SK-N-SH (cell line): ENCODE measurements at regions not wholly inside any gene's neighbourhood (a gene's known extent, or its start where the extent isn't known, plus 50 kb on each side); places are given as distances from the start of the nearest gene placed in this dataset.

Source experiments
- CTCF ChIA-PET: fragments of 300-600, 350-600 bp; formaldehyde crosslinking; extraction: SDS; loops from one replicate; lab custom pipeline; 2021; lab: Yijun Ruan, JAX
- POLR2A ChIA-PET: fragments of 350-600 bp; sonication (Branson Sonifier 250); formaldehyde crosslinking; extraction: SDS; loops from one replicate; lab custom pipeline; 2020; ENCODE audit warnings: antibody characterized with exemption, inconsistent platforms; lab: Yijun Ruan, JAX
- DNase-seq: peaks from one replicate; pipeline ENCODE4 v3.0.0; 2012
- H2AFZ ChIP-seq: fragments of 200-600 bp; sonication (generic); 2 replicates; pipeline ENCODE4 v1.8.1; 2016; ENCODE audit warnings: antibody characterized with exemption, mild to moderate bottlenecking, low read depth
- H3F3A ChIP-seq: fragments of 200-600 bp; sonication (generic); replicated peaks from 2 replicates; pipeline ENCODE3; 2016; ENCODE audit warnings: antibody characterized with exemption, mild to moderate bottlenecking; ENCODE audit not compliant: insufficient read depth
- H3K27ac ChIP-seq, 2 experiments: fragments of 200-500 bp in 1 of 2; fragments of 200-600 bp in 1 of 2; sonication (Bioruptor generic) in 1 of 2; sonication (generic), shearing (Covaris generic) in 1 of 2; 2 replicates each; pipeline versions ENCODE4 v1.5.1 to v1.6.1; 2014 to 2016; ENCODE audit warnings: low read depth in 2 of 2, inconsistent platforms in 1 of 2, low read length in 1 of 2, mild to moderate bottlenecking in 1 of 2, mixed read lengths in 1 of 2
- H3K27me3 ChIP-seq: fragments of 200-600 bp; sonication (generic), shearing (Covaris generic); 2 replicates; pipeline ENCODE4 v1.6.1; 2016; ENCODE audit warnings: mixed run types; ENCODE audit not compliant: insufficient read depth
- H3K36me3 ChIP-seq, 2 experiments: fragments of 200-500 bp in 1 of 2; fragments of 200-600 bp in 1 of 2; sonication (Bioruptor generic) in 1 of 2; sonication (generic) in 1 of 2; replicated peaks in 1 of 2; 2 replicates each; pipeline versions ENCODE3 to v1.5.1; 2014 to 2016; ENCODE audit warnings: low read length in 1 of 2, mild to moderate bottlenecking in 1 of 2; ENCODE audit not compliant: insufficient read depth in 2 of 2, control insufficient read depth in 1 of 2
- H3K4me1 ChIP-seq, 2 experiments: fragments of 200-500 bp in 1 of 2; fragments of 200-600 bp in 1 of 2; sonication (Bioruptor generic) in 1 of 2; sonication (generic), shearing (Covaris generic) in 1 of 2; 2 replicates each; pipeline versions ENCODE4 v1.5.1 to v1.6.1; 2014 to 2016; ENCODE audit warnings: low read depth in 1 of 2, low read length in 1 of 2, mixed run types in 1 of 2; ENCODE audit not compliant: insufficient read depth in 2 of 2, control insufficient read depth in 1 of 2
- H3K4me2 ChIP-seq: fragments of 200-600 bp; sonication (generic), shearing (Covaris generic); 2 replicates; pipeline ENCODE4 v1.6.1; 2017; ENCODE audit warnings: mixed run types
- H3K4me3 ChIP-seq, 2 experiments: fragments of 200-500 bp in 1 of 2; fragments of 200-600 bp in 1 of 2; sonication (Bioruptor generic) in 1 of 2; sonication (generic), shearing (Covaris generic) in 1 of 2; 2 replicates each; pipeline versions ENCODE4 v1.5.1 to v1.8.1; 2014 to 2016; ENCODE audit warnings: low read depth in 2 of 2, inconsistent platforms in 1 of 2, low read length in 1 of 2, mild to moderate bottlenecking in 1 of 2, mixed read lengths in 1 of 2, moderate library complexity in 1 of 2
- H3K79me2 ChIP-seq: fragments of 200-600 bp; sonication (generic); 2 replicates; pipeline ENCODE4 v1.8.1; 2017; ENCODE audit warnings: mild to moderate bottlenecking; ENCODE audit not compliant: insufficient read depth
- H3K9ac ChIP-seq: fragments of 200-600 bp; sonication (generic); 2 replicates; pipeline ENCODE4 v1.6.1; 2017; ENCODE audit warnings: mixed run types
- H3K9me2 ChIP-seq: fragments of 200-600 bp; sonication (generic); 2 replicates; pipeline ENCODE4 v1.6.1; 2017; ENCODE audit warnings: mixed run types
- H3K9me3 ChIP-seq: fragments of 200-600 bp; sonication (generic); 2 replicates; pipeline ENCODE4 v1.6.1; 2017; ENCODE audit warnings: mixed run types, mild to moderate bottlenecking, moderate library complexity
- H4K20me1 ChIP-seq: fragments of 200-600 bp; sonication (generic); 2 replicates; pipeline ENCODE4 v1.6.1; 2017; ENCODE audit warnings: mild to moderate bottlenecking, mixed run types; ENCODE audit not compliant: insufficient read depth
- CHD2 ChIP-seq: fragments of 150-350 bp; IDR thresholded peaks from 2 replicates; pipeline ENCODE4 v1.6.1; 2018; ENCODE audit warnings: low read length; ENCODE audit not compliant: partially characterized antibody
- EP300 ChIP-seq, 2 experiments: IDR thresholded peaks; 2 replicates each; pipeline versions ENCODE4 v1.4.0 to v1.6.1; 2012; ENCODE audit warnings: borderline replicate concordance in 1 of 2, low read depth in 1 of 2, low read length in 1 of 2
- FOSL2 ChIP-seq: IDR thresholded peaks from 2 replicates; pipeline ENCODE4 v1.4.0; 2012; ENCODE audit warnings: low read depth, mild to moderate bottlenecking, moderate library complexity, borderline replicate concordance
- FOXM1 ChIP-seq: IDR thresholded peaks from 2 replicates; pipeline ENCODE4 v1.4.0; 2012; ENCODE audit warnings: low read depth, mild to moderate bottlenecking
- GABPA ChIP-seq: IDR thresholded peaks from 2 replicates; pipeline ENCODE4 v1.4.0; 2012; ENCODE audit warnings: low read depth, mild to moderate bottlenecking
- JUND ChIP-seq: IDR thresholded peaks from 2 replicates; pipeline ENCODE4 v1.4.0; 2012
- MEF2A ChIP-seq: IDR thresholded peaks from 2 replicates; pipeline ENCODE4 v1.4.0; 2012; ENCODE audit warnings: low read depth, borderline replicate concordance
- MXI1 ChIP-seq: IDR thresholded peaks from 2 replicates; pipeline ENCODE4 v1.6.1; 2012; ENCODE audit warnings: mild to moderate bottlenecking, low read depth, low read length, improper control_type of control experiment
- PBX3 ChIP-seq: IDR thresholded peaks from 2 replicates; pipeline ENCODE4; 2012
- POLR2AphosphoS5 ChIP-seq: IDR thresholded peaks from 2 replicates; pipeline ENCODE4 v1.6.1; 2012; ENCODE audit warnings: low read depth, low read length
- SMC3 ChIP-seq: IDR thresholded peaks from 2 replicates; pipeline ENCODE4 v1.6.1; 2012; ENCODE audit warnings: low read depth, low read length, improper control_type of control experiment
- TAF1 ChIP-seq: IDR thresholded peaks from 2 replicates; pipeline ENCODE4 v1.6.1; 2012; ENCODE audit warnings: low read depth, mild to moderate bottlenecking, low read length, moderate library complexity, borderline replicate concordance
- TCF12 ChIP-seq: IDR thresholded peaks from 2 replicates; pipeline ENCODE4 v1.4.0; 2012
- TEAD4 ChIP-seq: IDR thresholded peaks from 2 replicates; pipeline ENCODE4 v1.4.0; 2012; ENCODE audit warnings: mild to moderate bottlenecking, borderline replicate concordance; ENCODE audit not compliant: insufficient read depth
- ZBTB33 ChIP-seq: IDR thresholded peaks from 2 replicates; pipeline ENCODE4 v1.4.0; 2012; ENCODE audit warnings: low read depth, borderline replicate concordance
- WGBS: methylation state at CpG from one replicate; pipeline ENCODE4 v1.1.6; 2017; ENCODE audit warnings: low lambda C conversion rate; 5-methylcytosine and 5-hydroxymethylcytosine counted together
- TF ChIP-seq, protein P1 (sequence below): IDR thresholded peaks from 2 replicates; pipeline ENCODE4 v1.4.0; 2012; ENCODE audit warnings: low read depth
- TF ChIP-seq, protein P2 (sequence below): IDR thresholded peaks from 2 replicates; pipeline ENCODE4 v1.6.1; 2012; ENCODE audit warnings: mild to moderate bottlenecking, low read depth, low read length, moderate library complexity
- TF ChIP-seq, protein P3 (sequence below): IDR thresholded peaks from 2 replicates; pipeline ENCODE4 v1.4.0; 2012; ENCODE audit warnings: low read depth, borderline replicate concordance

DNA sequence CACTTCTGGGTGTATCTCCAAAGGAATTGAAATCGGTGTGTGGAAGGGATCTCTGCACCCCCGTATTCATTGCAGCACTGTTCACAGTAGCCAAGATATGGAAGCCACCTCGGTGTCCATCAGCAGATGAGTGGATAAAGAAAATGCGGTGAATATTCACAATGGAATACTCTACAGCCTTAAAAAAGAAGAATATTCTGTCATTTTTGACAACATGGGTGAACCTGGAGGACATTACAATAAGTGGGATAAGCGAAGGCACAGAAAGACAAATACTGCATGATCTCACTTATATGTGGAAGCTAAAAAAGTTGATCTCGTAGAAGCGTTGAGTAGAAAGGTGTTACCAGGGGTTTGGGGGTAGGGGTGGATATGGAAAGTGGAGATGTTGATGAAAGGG, 111.9 kb downstream of the BEGAIN start:
- H3K4me1 ChIP-seq = peaks cover 12 to 63% of the 10 kb centered on the region in 2 experiments
- H2AFZ ChIP-seq = no peak overlapping the region
- H3K9ac ChIP-seq = no peak overlapping the region; the same call in 1 of the 2 replicates
- H3K9me3 ChIP-seq = no peaks in the 10 kb centered on the region
- ChIA-PET POLR2A (no interaction called here), CTCF (interaction anchor here (0.6 to 1.4 kb wide), 4 partner anchors 11 to 58 kb away, joined by 3 to 4 read pairs (median 3); no protein-coding TSS in a partner anchor)
- no peaks in the 10 kb centered on the region for H4K20me1 ChIP-seq
- no peaks in the 10 kb centered on the region for H3K36me3 ChIP-seq
- no peak for DNase-seq
- peaks cover 26% of the 10 kb centered on the region for H3F3A ChIP-seq
- no peak overlapping the region for H3K4me2 ChIP-seq
- H3K9me2 ChIP-seq = no peaks in the 10 kb centered on the region
- WGBS = 97% methylated on average over 7 of the region's 7 CpGs
- H3K79me2 ChIP-seq = no peaks in the 10 kb centered on the region
- H3K27me3 ChIP-seq = no peaks in the 10 kb centered on the region
- no peak overlapping the region for H3K4me3 ChIP-seq
- peak overlapping the region in 1 of 2 experiments; percentile 99; a peak in 2 of 4 replicates for H3K27ac ChIP-seq
- TF ChIP-seq MXI1 = no peak
- no peak for TF ChIP-seq SMC3
- TF ChIP-seq GABPA = no peak
- no peak for TF ChIP-seq JUND

GRCh38 chr14:100476012-100476822, 111.0 kb downstream of the BEGAIN start:
- H3K9ac ChIP-seq = peak overlapping the region; percentile 82
- H2AFZ ChIP-seq = peak overlapping the region; percentile 81; the same call in 1 of the 2 replicates
- H3K27me3 ChIP-seq = no peaks in the 10 kb centered on the region
- peak overlapping the region; percentile 68 for H3K4me2 ChIP-seq
- no peaks in the 10 kb centered on the region for H4K20me1 ChIP-seq
- H3K79me2 ChIP-seq = no peaks in the 10 kb centered on the region
- ChIA-PET POLR2A (no interaction called here), CTCF (interaction anchor here (0.7 to 1.9 kb wide), 9 partner anchors 10 to 306 kb away, joined by 3 to 5 read pairs (median 3); no protein-coding TSS in a partner anchor)
- no peak for DNase-seq
- no peaks in the 10 kb centered on the region for H3K9me3 ChIP-seq
- H3K4me1 ChIP-seq = peaks cover 12 to 58% of the 10 kb centered on the region in 2 experiments
- peaks cover 26% of the 10 kb centered on the region for H3F3A ChIP-seq
- 23% methylated on average over 12 of the region's 14 CpGs for WGBS
- no peaks in the 10 kb centered on the region for H3K36me3 ChIP-seq
- peak overlapping the region; percentile 51 to 99 for H3K27ac ChIP-seq
- no peaks in the 10 kb centered on the region for H3K9me2 ChIP-seq
- H3K4me3 ChIP-seq = peak overlapping the region in 1 of 2 experiments; percentile 16; a peak in 1 of 4 replicates
- TF ChIP-seq PBX3 (peak; percentile 90), ZBTB33 (0 out of 2 replicates have a peak, but pooled peaks have one; percentile 54), POLR2AphosphoS5 (peak; percentile 52; the same call in 1 of the 2 replicates), TAF1 (no peak), EP300 (IDR thresholded peaks at IDR 0.05; ENCODE audit: borderline replicate concordance in 1 of 2, low read depth in 1 of 2, low read length in 1 of 2) (peak in 1 of 2 experiments; percentile 90; a peak in 2 of 4 replicates), SMC3 (no peak), TEAD4 (peak; percentile 68), MEF2A (peak; percentile 81), FOSL2 (peak; percentile 92), FOXM1 (peak; percentile 81), TCF12 (peak; percentile 92; the same call in 1 of the 2 replicates), CHD2 (no peak)
- TF ChIP-seq, protein P1, sequence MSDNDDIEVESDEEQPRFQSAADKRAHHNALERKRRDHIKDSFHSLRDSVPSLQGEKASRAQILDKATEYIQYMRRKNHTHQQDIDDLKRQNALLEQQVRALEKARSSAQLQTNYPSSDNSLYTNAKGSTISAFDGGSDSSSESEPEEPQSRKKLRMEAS = peak; percentile 48
- TF ChIP-seq, protein P2, sequence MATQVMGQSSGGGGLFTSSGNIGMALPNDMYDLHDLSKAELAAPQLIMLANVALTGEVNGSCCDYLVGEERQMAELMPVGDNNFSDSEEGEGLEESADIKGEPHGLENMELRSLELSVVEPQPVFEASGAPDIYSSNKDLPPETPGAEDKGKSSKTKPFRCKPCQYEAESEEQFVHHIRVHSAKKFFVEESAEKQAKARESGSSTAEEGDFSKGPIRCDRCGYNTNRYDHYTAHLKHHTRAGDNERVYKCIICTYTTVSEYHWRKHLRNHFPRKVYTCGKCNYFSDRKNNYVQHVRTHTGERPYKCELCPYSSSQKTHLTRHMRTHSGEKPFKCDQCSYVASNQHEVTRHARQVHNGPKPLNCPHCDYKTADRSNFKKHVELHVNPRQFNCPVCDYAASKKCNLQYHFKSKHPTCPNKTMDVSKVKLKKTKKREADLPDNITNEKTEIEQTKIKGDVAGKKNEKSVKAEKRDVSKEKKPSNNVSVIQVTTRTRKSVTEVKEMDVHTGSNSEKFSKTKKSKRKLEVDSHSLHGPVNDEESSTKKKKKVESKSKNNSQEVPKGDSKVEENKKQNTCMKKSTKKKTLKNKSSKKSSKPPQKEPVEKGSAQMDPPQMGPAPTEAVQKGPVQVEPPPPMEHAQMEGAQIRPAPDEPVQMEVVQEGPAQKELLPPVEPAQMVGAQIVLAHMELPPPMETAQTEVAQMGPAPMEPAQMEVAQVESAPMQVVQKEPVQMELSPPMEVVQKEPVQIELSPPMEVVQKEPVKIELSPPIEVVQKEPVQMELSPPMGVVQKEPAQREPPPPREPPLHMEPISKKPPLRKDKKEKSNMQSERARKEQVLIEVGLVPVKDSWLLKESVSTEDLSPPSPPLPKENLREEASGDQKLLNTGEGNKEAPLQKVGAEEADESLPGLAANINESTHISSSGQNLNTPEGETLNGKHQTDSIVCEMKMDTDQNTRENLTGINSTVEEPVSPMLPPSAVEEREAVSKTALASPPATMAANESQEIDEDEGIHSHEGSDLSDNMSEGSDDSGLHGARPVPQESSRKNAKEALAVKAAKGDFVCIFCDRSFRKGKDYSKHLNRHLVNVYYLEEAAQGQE = 0 out of 2 replicates have a peak, but pooled peaks have one; percentile 39
- TF ChIP-seq, protein P3, sequence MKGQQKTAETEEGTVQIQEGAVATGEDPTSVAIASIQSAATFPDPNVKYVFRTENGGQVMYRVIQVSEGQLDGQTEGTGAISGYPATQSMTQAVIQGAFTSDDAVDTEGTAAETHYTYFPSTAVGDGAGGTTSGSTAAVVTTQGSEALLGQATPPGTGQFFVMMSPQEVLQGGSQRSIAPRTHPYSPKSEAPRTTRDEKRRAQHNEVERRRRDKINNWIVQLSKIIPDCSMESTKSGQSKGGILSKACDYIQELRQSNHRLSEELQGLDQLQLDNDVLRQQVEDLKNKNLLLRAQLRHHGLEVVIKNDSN = peak; percentile 7; the same call in 1 of the 2 replicates
